ENCODE measurements at regions not wholly inside any gene's neighbourhood (a gene's known extent, or its start where the extent isn't known, plus 50 kb on each side); places are given as distances from the start of the nearest gene placed in this dataset.

DNA sequence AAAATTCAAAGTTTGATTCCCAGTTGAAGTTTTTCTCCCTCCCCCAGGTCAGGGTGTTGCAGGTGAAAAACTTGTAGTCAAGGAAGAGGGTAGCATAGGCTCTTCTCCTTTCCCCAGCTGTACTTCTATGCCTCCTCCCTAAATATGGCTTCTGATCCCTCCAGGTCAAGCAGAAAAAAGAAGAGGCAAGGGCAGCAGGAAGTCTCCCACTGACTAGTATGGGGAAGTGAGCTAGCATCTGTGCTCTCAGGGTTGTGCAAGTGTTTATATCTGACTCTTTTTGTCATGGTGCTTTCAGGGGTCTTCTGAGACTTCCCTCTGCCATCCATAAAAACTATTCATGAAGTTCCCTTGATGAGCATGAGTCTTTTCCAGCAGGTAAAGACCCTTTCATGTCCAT, 76.0 kb downstream of the ATPSCKMT start:
- no peak for DNase-seq

DNA sequence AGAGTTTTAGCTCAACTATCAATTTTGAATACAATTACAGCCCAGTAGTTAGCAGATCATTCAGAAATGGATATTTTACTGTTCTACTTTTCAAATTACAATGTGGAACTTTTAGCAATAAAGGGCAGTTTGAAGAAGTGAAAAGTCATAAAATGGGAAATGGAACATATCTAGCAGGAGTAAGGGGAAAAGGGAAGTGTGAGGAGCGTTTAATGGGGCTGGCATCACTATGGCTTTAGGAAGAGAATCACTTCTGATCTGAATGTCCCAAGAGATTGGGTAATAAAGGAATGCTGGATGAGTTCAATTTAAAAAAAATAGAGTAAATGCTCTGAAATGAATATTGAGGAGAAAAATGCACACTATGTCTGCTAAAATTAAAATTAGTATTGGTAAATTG, 77.4 kb downstream of the ATPSCKMT start:
- DNase-seq: no peak

DNA sequence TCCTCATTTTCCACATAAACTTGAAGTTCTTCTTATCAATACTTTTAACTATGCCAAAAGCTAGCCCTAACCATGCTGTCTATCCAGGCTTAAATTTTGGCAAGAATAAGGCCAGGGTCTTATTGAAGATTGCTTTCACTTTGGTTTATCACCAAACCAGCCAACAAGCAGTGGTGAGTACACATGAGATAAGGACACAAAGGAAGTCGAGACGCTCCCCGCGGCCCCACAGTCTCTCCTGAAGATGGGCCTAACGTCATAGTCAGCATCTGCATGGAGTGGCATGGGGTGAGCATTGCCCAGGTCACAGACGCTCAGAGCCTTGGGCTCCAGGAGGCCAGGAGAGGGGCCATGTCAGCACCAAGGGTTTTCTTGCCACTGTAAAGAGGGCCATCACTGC, 80.3 kb downstream of the ATPSCKMT start:
- DNase-seq: no peak

DNA sequence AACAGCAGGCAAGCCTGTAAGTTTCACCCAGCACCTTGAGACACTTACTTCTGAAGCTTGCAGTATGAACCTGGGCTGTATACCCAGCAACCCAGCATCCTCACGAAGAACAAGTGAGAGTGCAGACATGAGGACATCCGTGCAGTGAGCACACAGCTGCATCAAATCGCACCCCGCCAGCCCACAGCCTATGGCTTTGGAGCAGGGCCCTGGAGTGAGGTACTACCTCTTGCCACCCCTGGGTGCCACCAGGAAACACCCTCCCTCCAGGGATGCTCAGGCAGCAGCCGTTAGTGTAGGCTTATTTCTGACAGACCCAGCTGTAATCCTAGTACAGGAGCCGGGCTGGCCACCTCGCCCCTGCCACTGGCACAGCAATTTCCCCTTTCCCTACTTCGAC, 81.4 kb downstream of the ATPSCKMT start:
- DNase-seq: no peak

DNA sequence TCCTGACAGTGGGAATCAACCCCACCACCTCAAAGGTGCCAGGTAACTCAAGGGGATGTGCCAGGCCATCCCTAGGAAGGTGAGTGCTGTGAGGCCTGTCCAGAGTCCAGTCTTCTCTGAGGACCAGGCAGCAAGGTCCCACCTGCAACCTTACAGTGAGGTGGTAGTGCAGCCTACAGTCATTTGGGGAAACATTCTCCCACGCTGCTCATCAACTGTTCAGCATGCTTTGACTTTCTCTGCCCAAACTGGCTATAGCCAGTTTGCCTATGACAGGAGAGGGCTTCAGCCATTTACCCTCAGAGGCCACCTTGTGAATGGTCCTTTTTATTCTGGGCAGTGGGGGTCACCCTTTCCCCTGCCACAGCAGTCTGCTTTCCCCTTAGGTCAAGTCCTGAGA, 81.9 kb downstream of the ATPSCKMT start:
- no peak for DNase-seq

DNA sequence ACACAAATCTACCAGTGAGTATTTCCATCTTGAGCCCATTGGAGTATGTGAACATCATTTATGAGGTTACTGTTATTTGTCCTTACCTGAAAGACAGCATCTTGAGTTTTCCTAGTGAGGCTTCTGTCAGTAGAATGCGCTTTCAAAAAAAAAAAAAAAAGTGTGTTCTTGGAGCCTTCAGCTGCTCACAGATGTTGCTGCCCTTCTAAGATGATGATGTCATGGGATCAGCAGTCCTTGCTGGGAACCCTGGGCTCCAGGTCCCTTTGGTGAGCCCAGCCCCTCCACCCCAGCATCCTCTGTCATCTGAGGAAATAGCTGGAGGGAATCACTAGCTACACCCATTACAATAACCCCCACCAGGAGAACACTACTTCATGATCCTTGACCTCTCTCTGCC, 83.3 kb downstream of the ATPSCKMT start:
- no peak for DNase-seq

DNA sequence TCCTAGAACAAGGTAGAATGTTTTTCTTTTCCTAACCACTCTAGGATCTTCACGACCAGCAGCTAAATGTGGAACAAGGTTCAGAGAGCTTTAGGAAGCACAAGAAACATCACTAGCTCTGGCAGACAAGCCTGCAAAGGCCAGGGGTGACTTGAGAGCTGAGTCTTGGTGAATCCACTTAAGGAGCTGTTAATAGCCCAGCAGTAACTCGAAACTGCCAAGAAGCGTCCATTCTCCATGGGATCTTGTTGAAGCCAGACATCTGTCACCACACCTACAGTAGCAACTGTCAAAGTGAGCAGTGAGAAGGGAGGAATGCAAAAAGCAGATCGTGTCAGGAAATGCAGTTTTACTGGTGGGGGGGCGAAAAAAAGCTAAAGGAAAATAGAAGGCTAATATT, 87.2 kb downstream of the ATPSCKMT start:
- DNase-seq: no peak

DNA sequence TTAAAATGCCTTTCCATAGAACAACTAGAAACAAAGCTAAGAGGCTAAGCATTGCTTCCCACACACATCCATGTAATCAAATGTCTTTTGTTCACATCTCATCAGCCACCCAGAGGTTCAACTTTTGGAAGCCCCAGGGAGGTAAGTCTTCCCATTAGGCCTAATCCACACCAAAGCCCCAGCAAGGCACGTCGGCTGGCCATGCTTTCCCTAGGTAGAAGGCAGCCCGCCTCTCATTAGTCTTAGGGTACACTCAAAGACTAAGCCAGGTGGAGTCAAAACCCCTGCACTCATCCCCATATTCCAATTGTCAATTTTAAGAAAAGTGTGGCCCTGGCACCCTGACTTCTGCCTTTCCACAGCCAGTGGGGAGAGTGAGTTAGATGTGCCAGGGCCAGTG, 87.9 kb downstream of the ATPSCKMT start:
- no peak for DNase-seq

DNA sequence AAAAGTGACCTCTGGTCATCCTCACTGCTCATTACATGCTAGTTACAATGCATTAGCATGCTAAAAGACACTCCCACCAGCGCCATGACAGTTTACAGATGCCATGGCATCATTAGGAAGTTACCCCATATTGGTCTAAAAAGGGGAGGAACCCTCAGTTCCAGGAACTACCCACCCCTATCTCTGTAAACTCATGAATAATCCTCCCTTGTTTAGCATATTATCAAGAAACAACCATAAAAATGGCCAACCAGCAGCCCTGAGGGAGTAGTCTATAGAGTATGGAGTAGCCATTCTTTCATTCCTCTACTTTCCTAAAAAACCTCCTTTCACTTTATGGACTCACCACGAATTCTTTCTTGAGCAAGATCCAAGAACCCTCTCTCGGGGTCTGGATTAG, 89.4 kb downstream of the ATPSCKMT start:
- no peak for DNase-seq

DNA sequence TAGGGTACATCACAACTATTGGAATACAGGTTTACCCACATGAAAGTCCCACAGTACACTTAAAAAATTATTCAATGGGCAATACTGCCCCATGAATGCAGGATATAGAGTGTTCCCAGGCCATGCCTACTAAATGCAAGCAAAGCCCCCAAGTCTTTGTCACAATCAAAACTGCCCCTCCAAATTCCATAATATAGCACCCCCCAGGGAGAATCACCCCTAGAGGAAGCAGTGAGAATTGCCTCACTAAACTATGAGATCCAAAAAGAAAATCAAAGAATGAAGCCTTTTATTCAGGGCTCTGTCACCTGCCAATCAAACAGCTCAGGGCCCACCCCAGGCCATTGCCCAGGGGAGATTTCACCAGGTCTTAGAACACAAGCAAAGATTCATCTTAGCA, 90.8 kb downstream of the ATPSCKMT start:
- DNase-seq: no peak

DNA sequence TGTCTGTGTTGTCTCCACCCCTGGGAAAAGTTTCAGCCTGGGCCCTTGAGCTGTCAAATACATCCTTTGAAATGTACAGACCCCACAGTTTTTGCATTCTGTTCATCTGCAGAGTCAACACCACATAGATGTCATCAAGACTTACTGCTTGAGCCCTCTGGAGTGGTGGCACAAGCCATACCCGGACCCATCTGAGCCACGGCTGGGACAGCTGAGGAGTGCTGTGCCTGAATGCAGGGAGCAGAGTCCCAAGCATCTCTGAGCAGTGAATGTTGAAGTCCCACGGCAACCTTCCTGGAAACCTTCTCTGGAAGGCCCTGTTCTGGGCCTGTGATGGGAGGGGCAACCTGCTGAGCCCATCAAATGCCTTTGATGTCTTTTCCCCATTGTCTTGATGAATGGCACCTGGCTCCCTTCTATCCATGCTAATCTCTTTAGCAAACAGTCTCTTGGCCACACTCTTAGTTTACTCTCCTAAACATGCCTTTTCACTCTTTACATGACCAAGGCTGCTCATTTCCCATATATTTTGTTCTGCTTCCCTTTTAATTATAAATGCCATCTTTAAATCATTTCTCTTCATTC, 92.5 kb downstream of the ATPSCKMT start:
- DNase-seq: peak; percentile 45

DNA sequence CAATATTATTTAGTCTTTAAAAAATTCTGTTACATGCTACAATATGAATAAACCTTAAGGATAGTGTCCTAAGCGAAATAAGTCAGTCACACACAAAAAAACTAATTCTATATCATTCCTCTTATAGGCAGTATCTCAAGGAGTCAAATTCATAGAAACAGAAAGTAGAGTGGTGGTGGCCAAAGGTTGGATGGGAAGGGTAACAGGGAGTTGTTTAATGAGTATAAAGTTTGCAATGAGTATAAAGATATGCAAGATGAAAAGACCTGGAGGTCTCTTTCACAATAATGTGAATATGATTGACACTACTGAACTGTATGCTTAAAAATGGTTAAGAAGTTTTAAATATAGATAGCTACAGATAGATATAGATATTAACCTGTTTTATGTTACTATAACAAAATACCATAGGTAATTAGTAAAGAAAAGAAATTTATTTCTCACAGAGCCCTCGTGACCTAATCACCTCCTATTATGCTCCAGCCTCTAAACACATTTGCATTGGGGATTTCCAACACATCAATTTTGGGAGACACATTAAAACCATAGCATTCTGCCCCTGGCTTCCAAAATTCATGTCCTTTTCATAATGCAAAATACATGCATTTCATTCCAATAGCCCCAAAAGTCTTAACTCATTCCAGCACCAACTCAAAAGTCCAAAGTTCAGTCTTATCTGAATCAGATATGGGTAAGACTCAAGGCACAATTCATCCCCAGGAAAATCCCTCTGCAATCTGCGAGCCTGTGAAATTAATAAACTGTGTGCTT, 93.6 kb downstream of the ATPSCKMT start:
- no peak for DNase-seq

DNA sequence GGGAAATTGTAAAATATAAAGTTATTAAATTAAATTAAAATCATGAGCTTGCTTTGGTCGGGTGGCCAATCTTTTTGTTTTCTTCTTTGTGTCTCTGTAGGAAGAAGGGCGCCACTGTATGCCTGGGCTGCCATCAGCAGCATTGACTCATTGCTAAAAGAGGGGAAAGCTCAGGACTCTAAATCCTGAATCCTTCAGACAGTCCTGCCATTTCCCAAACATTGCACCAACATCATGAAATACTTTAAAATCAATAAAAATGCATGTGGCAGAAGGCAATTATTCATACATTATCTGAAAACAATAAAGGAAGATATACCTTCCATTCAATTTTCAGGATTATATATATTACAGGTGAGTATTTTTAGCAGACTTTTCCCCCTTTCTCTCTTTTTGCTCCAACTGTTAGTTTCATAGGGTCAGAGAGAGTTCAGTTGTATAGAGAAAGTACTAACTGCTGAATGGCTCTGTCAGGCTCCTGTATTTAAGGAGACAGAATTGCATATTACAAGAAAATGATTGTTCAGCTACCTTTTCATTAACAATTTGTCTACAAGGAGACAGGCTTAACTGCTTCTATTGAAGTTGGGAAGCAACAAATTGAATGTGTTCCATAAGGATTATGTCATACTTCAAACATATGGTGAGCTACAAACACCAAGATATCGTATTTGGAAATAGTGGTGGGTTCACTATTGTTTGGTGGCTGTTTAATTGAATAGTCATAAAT, 95.7 kb downstream of the ATPSCKMT start:
- no peak for DNase-seq

DNA sequence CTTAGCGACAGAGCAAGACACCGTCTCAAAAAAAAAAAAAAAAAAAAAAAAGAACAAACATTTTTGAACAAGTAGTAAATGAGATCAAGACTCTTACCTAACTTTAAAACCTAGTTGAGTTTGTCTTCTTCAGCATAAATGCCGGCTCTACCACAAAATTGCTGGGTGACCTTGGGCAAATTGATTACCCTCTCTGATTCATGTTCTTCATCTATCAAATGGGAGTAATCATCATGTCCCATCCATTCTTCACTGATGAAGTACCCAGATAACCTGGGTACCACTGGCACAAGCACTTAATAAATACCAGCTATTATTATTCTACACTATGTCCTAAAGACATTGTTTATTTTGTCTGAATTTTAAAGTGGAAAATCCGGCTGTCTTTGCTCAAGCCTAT, 96.3 kb downstream of the ATPSCKMT start:
- no peak for DNase-seq

DNA sequence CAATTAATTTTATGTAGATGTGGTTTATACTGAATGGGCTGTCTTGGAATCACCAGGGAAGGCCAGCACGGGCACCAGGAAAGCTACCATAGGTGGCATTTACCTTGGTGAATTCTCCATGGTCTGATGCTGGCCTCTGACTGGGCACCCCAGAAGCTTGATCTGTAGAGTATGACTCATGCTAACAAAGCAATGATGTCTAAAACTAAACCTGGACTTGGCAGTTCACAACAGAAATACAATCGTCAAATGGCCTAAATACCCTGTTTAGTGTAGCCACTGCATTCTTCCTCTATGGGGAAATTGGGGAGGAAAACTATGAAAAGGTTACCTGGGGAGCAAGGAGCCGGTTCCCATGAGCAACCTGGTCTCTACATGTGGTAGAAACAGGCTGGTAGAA, 98.0 kb downstream of the ATPSCKMT start:
- DNase-seq: no peak

DNA sequence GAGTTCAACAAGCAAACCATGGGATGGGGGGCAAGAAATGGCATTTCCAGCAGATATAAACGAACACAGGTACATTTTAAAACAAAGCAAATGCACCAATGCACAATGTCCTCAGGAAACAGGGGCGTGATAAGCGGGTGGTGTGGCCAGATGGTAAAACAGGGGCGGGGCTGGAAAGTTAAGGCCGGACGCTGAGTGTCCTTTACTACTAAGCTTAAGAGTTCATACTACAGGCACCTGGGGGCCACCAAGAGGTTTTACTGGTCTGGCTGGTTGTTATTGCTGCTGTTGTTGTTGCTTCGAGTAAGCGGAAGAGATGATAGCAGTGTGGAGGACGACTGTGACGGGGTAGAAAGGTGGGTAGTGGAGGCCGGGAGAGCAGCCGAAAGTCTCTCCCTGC, 99.8 kb downstream of the ATPSCKMT start:
- DNase-seq: peak; percentile 37

DNA sequence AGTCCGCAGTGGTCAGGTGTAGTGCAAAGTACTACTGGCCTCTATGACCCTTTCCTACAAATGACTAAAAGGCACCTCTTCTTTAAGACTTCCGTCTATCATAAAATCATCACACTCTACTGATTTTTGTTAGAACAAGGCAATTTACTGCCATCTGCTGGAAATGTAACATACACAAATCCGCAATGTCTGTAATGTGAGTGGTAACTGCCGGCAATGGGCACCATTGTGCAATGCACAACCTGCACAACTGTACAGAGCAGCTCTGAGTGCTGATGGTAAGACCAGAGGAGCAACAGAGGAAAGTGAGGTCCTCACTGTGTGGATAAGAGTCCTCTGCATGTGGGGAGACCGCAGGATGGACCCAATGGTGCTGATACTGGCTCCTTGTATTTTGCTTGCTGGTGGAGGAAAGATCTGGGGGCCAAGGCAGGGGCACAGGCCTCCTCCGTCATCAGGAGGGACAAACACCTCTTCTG, 103.7 kb downstream of the ATPSCKMT start:
- no peak for DNase-seq

DNA sequence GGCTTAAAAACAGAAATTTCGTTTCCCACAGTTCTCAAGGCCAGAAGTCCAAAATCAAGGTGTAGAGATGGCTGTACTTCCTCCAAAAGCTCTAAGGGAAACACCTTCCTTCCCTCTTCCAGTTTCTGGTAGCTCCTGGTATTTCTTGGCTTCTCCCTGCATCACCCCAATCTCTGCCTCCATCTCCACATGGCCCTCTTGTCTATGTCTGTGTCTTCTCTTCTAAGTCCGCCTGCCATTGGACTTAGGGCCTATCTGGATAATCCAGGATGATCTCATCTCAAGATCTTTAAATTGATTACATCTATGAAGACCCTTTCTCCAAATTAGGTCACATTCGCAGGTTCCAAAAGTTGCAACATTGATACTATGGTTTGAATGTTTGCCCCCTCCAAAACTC, 105.6 kb downstream of the ATPSCKMT start:
- no peak for DNase-seq

DNA sequence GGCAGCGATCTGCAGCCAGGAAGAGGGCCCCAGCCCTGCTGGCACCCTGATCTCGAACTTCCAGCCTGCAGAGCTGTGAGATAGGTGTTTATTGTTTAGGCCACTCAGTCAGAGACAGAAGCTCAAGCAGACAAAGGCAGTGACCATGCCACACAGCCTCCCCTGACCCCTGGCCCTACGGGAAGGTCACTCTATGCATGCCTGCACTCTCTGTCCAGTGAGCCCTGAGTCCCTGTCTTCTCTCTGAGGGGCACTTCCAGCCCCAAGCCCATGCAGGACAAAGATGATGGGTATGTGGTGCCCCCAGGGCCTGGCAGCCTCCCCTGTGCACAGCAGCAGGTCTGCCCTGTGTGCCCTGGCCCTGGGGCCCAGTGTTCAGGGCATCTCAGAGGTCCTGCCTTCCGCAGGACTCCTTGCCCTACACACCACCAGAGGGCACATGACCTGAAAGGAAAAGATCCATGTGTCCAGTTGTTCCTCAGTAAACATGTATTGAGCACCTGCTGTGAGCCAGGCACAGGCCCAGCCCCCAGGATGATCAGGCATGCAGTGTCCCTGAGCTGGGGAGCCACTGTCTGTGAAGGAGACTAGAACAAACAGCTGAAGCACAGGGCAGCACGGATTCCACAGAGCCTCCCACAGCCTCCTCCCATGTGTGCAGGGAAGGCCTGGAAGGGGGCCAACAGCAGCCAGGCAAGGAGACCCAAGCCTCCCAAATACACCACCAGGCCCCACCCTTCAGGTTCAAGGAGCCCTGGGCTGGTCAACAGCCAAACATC, 109.3 kb downstream of the ATPSCKMT start:
- DNase-seq: no peak

DNA sequence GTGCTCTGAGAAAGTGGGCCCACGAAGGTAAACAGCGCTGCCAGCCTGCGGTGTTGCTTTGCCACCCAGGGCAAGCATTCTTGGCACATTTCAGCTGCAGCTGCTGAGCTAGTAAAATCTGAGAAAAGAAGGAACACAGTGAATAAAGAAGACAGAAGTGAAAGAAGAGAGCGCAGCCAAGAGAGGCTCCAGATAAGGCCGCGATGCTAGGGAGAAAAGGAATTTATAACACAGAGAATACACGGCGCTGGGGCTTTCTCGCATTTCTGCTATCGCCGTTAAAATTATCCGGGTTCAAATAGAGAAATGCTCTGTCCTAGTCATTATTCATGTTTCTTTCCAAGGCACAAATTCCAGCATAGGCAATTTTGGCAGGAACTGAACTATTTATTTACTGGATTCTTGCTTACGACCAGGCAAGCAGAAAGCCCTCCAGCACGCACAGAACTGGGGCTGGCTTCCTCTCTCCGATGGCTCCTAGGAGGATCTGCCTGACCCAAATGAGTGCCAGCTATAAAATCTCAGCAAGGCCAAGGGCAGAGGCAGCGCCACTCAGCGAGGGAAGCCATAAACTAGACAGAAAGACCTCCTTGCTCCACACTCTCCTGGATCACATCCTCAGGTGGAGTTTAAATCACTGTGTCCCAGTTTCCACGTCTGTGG, 111.2 kb downstream of the ATPSCKMT start:
- DNase-seq: no peak

DNA sequence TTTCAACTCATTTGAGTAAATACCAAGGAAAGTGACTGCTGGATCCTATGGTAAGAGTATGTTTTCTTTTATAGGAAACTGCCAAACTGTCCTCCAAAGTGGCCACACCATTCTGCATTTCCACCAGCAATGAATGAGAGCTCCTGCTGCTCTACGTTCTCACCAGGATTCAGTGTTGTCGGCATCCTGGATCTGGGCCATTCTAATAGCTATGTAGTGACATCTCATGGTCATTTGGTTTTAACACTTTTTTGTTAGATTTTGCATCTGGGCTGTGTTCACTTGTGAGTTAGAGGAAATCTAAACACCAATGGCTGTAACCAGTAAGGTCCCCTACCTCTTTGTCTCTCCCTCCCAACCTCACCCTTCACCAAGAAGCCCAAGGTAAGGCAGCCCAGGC, 115.9 kb downstream of the ATPSCKMT start:
- no peak for DNase-seq

DNA sequence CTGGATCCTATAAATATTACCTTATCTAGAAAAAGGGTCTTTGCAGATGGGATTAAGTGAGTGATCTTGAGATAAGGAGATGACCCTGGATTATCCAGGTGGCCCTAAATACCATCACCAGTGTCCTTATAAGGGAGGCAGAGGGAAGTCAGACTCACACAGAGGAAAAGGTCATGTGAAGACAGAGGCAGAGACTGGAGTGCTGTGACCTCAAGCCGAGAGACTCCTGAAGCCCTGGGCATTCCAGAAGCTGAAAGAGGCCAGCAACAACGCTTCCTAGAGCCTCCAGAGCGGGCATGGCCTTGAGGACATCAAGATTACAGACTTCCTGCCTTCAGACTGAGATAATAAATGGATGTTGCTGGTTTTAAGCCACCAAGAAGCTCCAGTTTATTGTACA, 118.8 kb downstream of the ATPSCKMT start:
- no peak for DNase-seq

DNA sequence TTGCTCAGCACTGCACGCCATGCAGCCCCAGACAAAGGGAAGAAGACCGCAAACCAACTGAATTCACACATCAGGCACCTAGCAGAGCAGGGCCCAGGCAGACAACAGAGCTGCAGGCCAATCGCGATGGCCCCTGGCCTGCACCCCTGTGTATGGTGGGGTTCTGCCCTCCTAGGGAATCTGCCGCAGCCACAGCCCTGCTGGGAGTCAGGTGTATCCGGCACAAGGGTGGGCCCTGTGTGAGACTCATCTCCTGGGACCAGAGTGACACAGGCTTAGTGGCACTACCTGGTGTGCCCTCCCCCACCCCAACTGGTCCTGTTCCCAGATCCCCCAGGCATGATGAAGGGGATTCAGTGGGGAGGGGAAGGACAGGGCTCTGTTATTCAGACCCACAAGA, 122.8 kb downstream of the ATPSCKMT start:
- no peak for DNase-seq

Data from NCI-H510A (cell line).